Urothelium cell line (cell line): ENCODE measurements at regions not wholly inside any gene's neighbourhood (a gene's known extent, or its start where the extent isn't known, plus 50 kb on each side); places are given as distances from the start of the nearest gene placed in this dataset.

Experiments
- DNase-seq: peaks from one replicate; pipeline ENCODE4 v3.0.0; 2011; ENCODE audit warnings: low spot score, mixed read lengths
- FAIRE-seq: peaks from 2 replicates; lab custom pipeline; 2011; peaks lifted over from hg19 to GRCh38; lab: Jason Lieb, UNC

DNA sequence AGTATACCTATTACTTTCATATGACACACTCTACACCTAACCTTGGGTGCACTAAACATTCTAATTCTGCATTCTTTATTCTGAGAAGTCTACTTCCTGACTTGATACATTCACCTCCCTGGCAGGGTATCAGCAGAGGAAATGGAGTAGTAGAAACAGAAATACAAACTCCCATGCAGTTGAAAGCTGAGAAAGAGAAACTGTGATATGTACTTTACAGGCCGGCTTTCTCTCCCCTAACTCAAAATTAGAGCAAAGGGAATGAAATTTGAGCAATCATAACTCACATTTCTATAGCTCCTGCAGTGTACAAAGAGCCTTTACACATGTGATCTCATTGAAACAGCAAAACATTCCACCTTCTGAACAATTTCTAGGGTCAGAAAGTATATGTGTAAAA lies 135.5 kb upstream of the COL8A1 start:
- DNase-seq (no peak), FAIRE-seq (no peak)

DNA sequence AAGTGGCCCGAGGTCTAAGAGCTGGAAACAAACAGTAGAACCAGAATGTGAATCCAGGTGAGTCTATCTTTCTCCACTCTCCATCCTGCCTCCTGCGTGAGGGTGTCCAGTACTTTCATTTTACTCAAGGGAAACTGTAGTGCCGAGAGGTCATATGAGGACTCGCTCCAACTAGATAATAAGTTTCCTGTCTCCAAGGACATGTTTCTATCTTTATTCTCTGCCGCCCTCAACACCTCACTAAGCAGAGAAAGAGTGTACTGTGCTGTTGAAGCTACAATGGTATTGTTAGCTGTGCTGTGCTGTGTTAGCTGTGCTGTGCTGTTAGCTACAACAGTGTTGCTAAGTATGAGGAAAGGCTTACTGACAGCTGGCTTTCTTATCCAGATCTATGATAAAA lies 137.9 kb upstream of the COL8A1 start:
- FAIRE-seq: peak; percentile 75

DNA sequence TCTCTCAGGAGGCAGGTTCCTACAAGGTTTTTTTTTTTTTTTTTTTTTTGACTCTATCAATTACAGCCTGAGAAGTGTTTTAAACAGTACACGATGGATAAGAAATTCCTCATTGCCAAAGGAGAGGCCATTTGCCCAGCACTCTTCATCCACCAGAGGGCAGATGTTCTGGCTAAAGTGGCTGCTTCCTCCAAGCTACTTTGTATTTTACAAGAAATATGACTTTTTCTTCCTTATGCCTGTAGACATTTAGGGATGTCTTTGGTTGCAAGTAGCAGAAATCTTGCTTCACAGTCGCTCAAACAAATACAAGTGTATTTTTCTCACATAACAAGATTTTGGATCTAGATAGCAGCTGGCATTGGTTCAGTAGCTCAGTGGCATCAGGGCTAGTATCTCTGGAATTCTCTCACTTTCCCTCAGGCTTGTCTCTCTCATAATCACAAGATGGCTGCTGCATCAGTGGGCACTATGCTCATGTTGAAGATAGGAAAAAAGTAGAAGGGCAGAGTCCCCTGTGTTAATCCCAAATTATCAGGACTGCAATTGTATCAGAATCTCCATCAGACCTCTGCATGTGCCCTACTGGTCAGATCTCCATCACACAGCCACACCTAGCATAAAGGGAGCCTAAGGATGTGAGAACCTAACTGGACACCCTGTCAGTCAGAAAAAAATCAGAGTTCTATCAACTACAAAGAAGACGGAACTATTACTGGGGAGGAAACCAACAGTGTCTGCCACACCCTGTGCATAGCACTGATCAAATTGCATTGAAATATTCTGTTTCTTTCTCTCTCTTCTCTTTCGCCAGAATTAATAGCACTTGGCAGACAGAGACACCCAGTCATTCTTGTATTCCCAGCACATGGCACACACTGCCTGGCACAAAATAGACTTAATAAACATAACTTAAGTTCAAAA lies 138.9 kb upstream of the COL8A1 start:
- DNase-seq: peak; percentile 58
- peak; percentile 56 for FAIRE-seq

More for the DNA sequence above, 137.9 kb upstream of the COL8A1 start:
- no peak for DNase-seq

- FAIRE-seq: no peak
- DNase-seq: no peak
Measured at GRCh38 chr3:99498550-99499234, 139.7 kb upstream of the COL8A1 start.

DNA sequence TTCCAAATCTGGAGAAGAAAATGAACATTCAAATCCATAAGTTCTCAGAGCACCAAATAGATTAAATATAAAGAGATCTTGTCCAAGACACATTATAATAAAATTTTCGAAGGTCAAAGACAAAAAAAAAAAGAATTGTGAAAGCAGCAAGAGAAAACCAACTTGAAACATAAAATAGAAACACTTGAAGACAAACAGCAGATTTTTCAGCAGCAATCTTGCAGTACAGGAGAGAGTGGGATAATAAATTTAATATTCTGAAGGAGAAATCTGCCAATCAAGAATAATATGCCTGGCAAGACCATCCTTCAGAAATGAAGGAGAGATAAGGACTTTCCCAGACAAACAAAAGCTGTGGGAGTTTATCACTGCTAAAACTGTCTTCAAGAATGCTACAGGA lies 150.5 kb upstream of the COL8A1 start:
- no peak for FAIRE-seq
- DNase-seq: no peak

- DNase-seq (no peak), FAIRE-seq (no peak)
Measured at GRCh38 chr3:99485286-99485685, 153.1 kb upstream of the COL8A1 start.

DNA sequence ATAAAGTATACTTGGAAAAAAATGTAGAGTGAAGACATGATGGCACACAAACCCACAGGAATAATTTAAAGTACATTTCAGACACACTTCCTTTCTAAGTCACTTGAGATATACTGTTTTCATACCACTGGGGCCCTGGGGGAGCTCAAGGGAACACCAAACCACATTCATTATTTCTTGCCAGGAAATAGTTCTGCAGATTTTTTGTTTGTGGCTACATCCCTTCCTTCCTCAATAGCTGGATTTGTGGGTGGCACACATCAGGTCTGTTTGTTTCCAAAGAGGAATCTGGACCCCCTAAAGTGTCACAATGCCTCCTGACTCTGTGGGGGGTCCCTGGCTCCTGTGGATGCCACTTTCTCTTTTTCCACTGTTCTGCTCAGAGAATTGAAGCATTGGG lies 153.5 kb upstream of the COL8A1 start:
- no peak for DNase-seq
- FAIRE-seq: no peak

- FAIRE-seq: no peak
- DNase-seq: no peak
Measured at GRCh38 chr3:99483841-99484240, 154.6 kb upstream of the COL8A1 start.

DNA sequence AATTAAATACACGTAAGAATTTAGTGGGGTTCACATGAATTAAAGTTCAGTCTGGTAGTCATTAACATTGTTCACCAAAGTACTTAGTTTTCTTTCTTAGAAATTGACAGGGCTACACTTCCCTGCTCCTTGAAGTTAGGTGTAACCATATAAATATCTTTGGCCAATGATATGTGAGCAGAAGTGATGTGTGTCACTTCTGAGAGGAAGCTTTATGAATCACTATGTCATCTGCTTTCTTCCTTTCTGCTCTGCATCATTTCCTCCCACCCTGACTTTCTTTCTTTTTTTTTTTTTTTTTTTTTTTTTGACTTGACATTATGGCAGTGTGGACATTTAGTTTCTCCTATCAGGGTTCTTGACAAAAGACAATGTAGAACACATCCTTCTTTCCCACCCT lies 156.2 kb upstream of the COL8A1 start:
- FAIRE-seq (no peak), DNase-seq (no peak)

- DNase-seq: no peak
- no peak for FAIRE-seq
Measured at GRCh38 chr3:99481561-99481960, 156.8 kb upstream of the COL8A1 start.

GRCh38 chr3:99479768-99480167 lies 158.6 kb upstream of the COL8A1 start:
- DNase-seq (no peak), FAIRE-seq (no peak)

- DNase-seq: no peak
- FAIRE-seq: no peak
Measured at GRCh38 chr3:99477650-99478049, 160.7 kb upstream of the COL8A1 start.

DNA sequence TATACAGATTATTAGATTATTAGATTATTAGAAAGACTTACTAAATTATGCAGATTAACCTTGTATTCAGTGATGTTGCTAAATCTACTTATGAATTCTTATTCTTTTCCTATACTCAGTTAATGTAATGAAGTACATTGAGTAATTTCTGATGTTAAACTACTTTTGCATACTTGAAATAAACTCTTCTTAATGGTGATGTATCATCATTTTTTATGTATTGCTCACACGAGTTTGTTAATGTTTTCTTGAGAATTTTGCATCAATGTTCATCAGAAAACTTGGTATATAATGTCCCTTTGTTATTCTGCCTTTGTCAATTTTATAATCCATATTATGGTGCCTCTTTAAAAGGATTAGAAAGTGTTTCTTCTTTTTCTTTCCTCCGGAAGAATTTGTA lies 163.2 kb upstream of the COL8A1 start:
- DNase-seq: no peak
- FAIRE-seq: no peak

DNA sequence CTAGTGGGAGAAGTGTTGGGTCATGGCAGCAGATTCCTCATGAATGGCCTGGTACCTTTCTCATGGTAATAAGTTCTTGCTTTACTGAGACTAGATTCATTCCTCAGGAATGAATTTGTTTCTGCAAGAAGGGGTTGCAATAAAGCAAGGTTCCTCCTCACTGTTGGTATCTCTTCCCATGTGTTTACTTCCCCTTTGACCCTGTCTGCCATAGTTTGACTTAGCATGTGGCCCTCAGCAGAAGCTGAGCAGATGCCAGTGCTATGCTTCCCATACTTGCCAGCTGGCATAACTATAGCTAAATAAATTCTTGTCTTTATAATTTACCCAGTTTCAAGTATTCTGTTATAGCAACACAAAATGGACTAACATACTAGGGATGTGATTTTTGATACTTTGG lies 163.6 kb upstream of the COL8A1 start:
- DNase-seq (no peak), FAIRE-seq (peak; percentile 74)

- DNase-seq (no peak), FAIRE-seq (no peak)
Measured at GRCh38 chr3:99473321-99473751, 165.1 kb upstream of the COL8A1 start.

- DNase-seq (no peak), FAIRE-seq (no peak)
Measured at GRCh38 chr3:99472385-99472784, 166.0 kb upstream of the COL8A1 start.

DNA sequence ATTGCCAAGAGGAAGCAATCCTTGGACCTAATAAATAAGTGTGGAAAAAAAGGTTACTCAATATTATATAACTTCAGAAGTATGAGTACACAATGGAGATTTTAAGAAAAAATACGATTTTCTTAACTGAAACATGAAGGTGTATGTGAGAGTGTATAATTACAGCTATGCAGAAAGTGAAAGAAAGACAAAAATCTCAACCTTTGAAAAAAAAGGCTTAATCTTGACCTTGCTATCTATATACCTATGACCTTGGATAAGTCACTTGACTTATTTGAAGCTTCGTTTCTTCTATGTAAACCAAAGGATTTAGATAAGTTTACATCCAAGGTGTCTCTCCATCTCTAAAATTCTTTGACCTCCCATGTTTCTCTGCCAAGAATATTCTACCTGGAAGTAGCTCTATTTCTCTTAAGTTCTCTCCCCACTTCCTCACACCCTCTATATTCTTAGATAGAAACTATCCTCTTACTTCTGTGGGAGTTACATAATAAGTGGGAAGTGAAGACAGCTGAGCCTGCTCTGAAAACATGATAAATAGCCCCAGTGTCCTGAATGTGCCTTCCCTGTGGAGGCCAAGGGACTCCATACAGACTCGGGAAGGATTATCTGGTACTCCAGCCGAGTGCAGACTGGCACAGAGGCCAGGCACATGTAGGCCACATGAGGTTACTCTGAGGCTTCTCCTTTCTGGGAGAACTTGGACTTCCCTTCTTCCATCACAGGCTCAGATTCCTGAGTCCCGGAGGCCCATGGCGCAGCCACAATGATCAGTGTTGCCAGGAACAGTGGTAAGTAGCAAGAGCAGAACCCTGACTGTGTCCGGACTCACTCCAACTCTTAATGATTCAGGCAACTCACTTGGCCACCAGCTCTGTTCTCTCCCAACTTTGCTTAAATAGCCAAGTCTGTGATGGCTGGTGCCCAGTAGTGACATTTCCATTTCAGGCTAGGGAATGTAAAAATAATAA lies 166.8 kb upstream of the COL8A1 start:
- DNase-seq (no peak), FAIRE-seq (no peak)

DNA sequence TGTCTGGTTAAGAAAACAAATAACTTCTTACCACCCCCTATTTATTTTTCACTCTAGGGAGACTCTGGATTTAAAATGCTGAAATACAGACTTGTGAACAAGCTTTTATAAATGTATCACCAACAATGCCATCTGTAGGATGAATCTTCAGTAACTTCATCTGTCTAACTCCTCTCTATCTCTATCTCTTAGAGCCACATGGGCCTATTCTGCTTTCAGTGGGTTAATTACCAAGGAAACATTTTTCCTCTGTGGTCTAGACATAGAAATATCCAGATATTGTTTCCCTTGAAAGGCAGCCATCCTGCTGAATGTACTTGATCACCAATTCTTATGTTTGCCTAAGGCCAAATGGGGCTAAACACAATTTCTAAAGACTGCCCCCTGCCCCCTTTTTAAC lies 167.6 kb upstream of the COL8A1 start:
- DNase-seq: no peak
- FAIRE-seq: no peak

DNA sequence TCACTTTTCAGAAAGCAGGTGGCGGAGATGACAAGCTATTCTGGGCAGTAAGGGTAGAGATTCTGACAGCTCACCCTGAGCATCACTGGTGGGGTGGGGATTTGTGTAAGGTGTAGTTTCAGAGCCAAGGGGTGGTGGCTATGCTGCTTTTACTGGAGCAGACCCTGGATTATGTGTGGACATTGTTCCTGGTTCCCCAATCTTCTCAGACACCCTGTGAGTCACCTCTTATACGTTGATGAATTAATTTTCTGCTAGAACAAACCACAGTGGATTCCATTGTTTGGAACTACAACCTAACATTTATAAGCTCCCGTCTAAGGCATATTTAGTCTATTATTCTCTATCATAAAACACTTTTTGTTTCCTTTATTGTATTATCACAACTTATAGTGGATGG lies 169.5 kb upstream of the COL8A1 start:
- FAIRE-seq: no peak

DNA sequence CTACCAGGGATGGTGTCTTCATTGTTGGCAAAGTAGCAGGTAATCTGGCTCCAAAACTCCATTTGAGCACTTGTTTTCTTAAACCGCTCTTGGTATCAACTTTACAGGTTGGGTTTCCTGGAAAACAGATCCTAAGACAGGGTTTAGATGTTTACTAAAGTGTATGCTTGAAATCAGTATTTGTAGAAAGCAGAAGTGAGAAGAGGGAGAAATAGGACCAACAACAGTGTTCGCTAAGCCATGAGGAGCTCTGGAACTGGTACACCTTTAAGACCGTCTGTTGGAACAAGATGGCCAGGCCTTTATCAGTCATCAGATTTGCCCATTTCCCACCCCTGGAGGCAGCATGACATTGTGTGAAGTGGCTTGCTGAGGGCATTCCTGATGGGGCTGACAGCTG lies 171.0 kb upstream of the COL8A1 start:
- FAIRE-seq: no peak
- DNase-seq: no peak

More for the DNA sequence above, 169.5 kb upstream of the COL8A1 start:
- DNase-seq: no peak

- DNase-seq: no peak
- no peak for FAIRE-seq
Measured at GRCh38 chr3:99466331-99466730, 172.1 kb upstream of the COL8A1 start.
